ENCODE measurements at regions not wholly inside any gene's neighbourhood (a gene's known extent, or its start where the extent isn't known, plus 50 kb on each side); places are given as distances from the start of the nearest gene placed in this dataset.
"Not testable (repeated sequence)": the region's sequence is repeated elsewhere in the genome, so short reads cannot be mapped to it uniquely, and the experiment has no call there.

GRCh38 chr2:67571785-67572718 is 174.9 kb downstream of the ETAA1 start:
- DNase-seq, result no peak

DNA sequence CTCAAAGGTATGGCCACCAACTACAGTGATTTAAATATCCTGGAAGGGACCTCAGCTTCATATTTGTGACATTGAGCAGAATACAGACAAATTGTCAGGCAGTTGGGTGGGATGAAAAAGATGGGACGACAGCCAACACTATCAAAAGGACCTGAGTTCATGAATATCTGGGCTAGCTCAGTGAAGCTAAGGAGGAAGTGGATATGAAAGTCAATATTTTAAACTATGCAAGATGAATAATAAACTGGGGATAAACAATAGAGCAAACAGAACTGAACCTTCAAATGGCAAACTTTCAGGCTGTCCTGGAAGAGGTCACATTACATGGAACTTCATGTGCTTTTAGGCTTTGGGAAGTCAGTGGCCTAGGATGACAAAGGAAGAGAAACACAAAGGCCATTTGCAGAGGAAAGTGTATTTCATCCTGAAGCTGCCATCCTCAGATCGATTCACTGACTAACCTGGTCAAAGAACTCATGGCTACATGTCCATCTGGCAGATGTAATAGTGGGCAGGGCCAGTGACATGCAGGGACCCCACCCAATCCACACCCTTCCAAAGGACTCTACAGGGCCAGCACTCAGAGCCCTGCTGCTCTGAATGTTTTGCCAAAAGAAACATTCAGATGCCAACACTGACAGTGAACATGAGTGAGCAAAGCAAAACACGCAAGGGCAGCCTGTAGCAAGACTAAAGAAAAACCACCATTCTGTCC is 175.7 kb downstream of the ETAA1 start:
- no peak for DNase-seq

DNA sequence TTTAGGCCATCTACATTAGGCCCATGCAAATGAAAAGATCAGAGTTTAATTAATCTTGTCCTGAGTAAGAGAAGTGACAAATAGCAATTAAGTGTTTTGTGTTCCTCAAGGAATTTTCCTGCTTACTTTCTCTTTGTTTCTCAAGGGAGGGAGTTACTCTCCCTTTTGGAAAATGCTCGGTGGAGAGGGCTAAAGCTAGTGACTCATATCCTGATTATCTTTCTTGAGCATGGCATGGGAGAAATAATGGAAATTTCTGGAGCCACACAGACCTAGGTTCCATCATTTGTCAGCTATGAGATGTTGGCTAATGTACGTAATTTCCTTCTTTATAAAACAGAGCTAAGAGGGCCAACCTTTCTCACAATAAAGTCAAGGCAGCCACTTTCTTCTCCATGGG is 177.1 kb downstream of the ETAA1 start:
- DNase-seq, result no peak

- DNase-seq, result no peak
Observed at GRCh38 chr2:67576226-67576625, 179.1 kb downstream of the ETAA1 start.

- no peak for DNase-seq
Observed at GRCh38 chr2:67576991-67577390, 179.9 kb downstream of the ETAA1 start.

DNA sequence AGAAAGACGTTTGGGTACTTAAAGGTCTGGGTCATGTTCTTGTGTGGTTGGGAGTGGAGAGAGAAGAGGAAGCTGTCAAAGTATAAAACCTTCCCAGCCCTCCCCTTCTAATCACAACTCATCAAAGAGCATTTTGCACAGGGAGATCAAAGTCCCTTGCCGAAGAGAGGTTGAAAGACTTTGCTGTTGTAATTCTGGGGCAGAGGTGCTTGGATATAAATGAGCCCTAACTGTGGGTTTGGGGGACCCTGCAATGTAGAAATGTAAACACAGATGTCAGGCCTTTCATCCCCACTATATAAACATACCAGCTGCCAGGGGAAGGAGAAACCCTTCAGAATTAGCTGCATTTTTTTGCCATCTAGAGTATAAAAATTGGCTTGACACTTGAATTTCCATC is 182.1 kb downstream of the ETAA1 start:
- DNase-seq, result no peak

DNA sequence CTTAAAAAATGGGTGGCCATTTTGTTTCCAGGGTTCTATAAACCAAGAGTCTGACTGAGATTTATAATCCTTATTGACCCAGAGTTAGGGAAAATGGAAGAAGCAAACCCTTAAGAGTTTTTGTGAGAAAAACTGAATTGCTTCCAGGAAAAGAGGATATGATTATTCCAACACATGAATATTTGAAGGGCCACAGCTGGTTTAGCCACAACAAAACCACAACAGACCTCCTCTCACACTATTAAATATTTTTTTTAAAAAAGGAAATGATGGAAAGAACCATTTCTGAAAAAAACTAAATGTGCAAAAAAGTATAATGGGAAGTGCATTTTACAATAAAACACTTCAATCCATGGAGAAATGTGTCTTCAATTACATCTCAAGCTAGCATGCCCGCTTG is 182.7 kb downstream of the ETAA1 start:
- DNase-seq, result no peak

DNA sequence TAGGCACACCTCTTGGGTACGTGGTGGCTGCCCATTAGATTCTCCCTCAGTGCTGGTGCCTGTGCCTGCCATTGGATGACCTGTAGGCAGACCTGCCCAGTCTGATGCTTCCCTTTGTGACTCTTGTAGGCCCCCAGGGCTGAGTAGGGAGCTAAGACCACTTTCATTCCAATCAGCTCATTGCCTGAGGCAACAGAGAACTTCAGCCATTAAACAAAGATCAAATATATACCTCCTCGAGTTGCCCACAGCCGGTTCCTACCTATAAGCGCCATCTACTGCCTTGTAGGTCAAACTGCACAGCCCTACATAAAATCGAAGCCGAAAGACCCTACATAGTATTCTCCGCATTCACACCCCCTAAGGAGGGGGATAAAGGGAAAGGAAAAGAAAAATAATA is 184.6 kb downstream of the ETAA1 start:
- DNase-seq, result no peak

DNA sequence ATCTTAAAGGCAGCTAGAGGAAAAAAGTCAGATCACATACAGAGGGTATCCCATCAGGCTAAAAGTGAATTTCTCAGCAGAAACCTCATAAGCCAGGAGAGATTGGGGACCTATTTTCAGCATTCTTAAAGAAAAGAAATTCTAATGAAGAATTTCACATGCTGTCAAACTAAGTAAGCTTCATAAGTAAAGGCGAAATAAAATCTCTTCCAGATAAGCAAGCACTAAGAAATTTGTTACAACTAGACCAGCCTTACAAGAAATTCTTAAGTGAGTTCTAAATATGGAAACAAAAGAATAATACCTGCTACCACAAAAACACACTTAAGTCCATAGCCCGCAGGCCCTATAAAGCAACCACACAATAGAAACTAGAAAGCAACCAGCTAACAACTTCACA is 186.1 kb downstream of the ETAA1 start:
- DNase-seq, result no peak

- no peak for DNase-seq
Observed at GRCh38 chr2:67585400-67585799, 188.3 kb downstream of the ETAA1 start.

DNA sequence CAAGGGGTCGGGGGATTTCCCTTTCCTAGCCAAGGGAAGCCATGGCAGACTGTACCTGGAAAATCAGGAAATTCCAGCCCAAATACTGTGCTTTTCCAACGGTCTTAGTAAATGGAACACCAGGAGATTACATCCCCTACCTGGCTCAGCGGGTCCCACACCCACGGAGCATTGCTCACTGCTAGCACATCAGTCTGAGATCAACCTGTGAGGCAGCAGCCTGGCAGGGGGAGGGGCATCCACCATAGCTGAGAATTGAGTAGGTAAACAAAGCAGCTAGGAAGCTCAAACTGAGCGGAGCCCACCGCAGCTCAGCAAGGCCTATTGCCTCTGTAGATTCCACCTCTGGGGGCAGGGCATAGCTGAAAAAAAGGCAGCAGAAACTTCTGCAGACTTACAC is 192.0 kb downstream of the ETAA1 start:
- DNase-seq, result not testable (repeated sequence)

- DNase-seq, result not testable (repeated sequence)
Observed at GRCh38 chr2:67594522-67594921, 197.4 kb downstream of the ETAA1 start.

DNA sequence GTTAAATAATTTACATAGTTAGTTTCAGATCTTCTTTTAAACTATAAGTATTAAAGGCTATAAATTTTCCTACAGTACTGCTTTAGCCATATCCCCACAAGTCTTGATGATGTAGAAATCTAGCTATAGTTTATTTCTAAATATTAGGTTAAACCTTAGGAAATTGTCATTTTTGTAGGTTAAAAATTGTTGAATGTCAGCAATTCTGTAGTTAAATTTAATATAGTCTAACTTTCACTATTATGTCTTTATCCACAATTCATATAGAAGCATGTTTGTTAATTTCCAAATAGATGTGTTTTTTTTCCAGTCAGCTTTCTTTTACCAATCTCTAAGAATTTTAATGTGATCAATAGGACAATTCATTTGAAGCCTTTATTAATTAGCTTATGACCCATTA is 199.7 kb downstream of the ETAA1 start:
- DNase-seq, result no peak

GRCh38 chr2:67599561-67599960 is 202.4 kb downstream of the ETAA1 start:
- no peak for DNase-seq

- no peak for DNase-seq
Observed at GRCh38 chr2:67600222-67600871, 203.2 kb downstream of the ETAA1 start.

GRCh38 chr2:67600946-67601345 is 203.8 kb downstream of the ETAA1 start:
- no peak for DNase-seq

- DNase-seq, result no peak
Observed at GRCh38 chr2:67604360-67604759, 207.2 kb downstream of the ETAA1 start.

DNA sequence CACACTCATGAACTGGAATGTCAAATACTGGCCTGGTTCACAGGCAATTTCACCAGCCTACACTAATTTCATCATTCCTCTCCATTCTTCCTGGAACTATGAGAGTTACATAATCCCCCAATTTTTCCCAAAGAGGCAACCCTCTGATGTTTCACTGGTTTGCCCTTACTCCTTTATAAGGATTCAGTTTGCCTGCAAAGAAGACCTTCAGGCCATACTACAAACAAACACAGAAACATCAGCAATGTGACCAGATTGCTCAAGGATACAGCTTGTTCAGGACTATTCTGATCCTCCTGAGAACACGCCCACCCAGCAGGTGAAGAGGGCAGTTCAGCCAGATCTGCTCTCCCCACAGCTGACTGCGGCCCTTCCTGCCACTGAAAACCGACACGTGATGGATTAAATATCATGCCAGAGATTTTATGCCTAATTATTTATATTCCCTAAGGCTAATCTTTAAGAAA is 215.5 kb downstream of the ETAA1 start:
- DNase-seq, result no peak

DNA sequence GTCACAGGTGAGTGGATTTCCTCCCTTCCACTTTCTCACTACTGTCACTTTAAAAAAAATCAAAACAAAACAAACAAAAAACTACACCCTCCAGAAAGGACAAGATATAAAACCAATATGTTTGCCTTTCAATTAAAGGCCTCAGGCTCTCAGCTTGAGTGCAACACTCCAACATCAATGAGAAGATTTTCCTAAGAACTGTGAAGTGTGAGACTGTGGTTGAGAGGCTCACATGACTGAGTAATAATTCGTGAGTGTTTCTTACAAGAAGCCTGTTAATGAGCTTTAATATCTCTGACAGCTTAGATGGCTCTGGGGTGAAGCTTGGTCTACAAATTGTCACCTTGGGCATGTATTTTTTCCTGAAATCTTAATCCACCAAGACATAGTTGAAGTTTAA is 216.1 kb downstream of the ETAA1 start:
- DNase-seq, result no peak

DNA sequence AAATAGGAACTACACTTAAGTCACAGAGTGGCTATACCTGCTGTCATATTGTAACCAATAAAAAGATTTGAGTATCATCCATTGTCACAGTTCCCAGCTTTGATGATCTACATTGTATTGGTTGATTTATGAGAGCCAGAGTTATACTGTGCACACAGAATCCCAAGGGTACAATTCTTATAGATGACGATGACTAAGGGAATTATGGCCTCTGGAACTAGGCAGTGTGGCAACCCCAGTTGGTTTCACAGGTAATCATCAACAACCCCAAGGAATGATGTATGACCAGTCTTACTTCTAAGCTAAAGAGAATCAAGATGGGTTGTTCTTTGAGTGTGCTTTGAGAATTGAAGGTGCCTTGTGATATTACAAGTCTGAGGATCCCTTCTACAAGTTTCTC is 217.3 kb downstream of the ETAA1 start:
- no peak for DNase-seq

- DNase-seq, result peak; percentile 41
Observed at GRCh38 chr2:67616749-67617148, 219.6 kb downstream of the ETAA1 start.

GRCh38 chr2:67619204-67619603 is 222.1 kb downstream of the ETAA1 start:
- no peak for DNase-seq

DNA sequence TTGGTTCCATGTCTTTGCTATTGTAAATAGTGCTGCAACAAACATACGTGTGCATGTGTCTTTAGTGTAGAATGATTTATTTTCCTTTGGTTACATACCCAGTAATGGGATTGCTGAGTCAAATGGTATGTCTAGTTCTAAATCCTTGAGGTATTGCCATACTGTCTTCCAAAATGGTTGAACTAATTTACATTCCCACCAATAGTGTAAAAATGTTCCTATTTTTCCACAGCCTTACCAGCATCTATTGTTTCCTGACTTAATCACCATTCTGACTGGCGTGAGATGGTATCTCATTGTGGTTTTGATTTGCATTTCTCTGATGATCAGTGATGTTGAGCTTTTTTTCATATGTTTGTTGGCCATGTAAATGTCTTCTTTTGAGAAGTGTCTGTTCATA is 226.6 kb downstream of the ETAA1 start:
- not testable (repeated sequence) for DNase-seq

GRCh38 chr2:67625178-67625577 is 228.0 kb downstream of the ETAA1 start:
- peak; percentile 12 for DNase-seq
